ENCODE measurements at regions not wholly inside any gene's neighbourhood (a gene's known extent, or its start where the extent isn't known, plus 50 kb on each side); places are given as distances from the start of the nearest gene placed in this dataset.

GRCh38 chr7:85586091-85586490, 399.2 kb upstream of the SEMA3D start:
- no peak for TF ChIP-seq POLR2AphosphoS5 (IDR thresholded peaks at IDR 0.05)
- TF ChIP-seq CTCF (IDR thresholded peaks at IDR 0.05; ENCODE audit: poor library complexity, severe bottlenecking) = no peak
- TF ChIP-seq EZH2 (IDR thresholded peaks at IDR 0.05; ENCODE audit: borderline replicate concordance, insufficient read depth, low read length, poor library complexity, severe bottlenecking) = no peak
- no peak for TF ChIP-seq TAF1 (IDR thresholded peaks at IDR 0.05; ENCODE audit: low read depth)
- no peak for TF ChIP-seq REST (IDR thresholded peaks at IDR 0.05; ENCODE audit: borderline replicate concordance)
- TF ChIP-seq RAD21 (conservative IDR thresholded peaks at IDR 0.05) = no peak
- TF ChIP-seq SMC3 (conservative IDR thresholded peaks at IDR 0.05; ENCODE audit: poor library complexity) = no peak
- no peak for TF ChIP-seq MXI1 (conservative IDR thresholded peaks at IDR 0.05; ENCODE audit: poor library complexity, severe bottlenecking)
